HFF-Myc (cell line): ENCODE measurements at regions not wholly inside any gene's neighbourhood (a gene's known extent, or its start where the extent isn't known, plus 50 kb on each side); places are given as distances from the start of the nearest gene placed in this dataset.

Experiments used
- DNase-seq: peaks from one replicate; pipeline ENCODE4 v3.0.0-alpha.2; 2011; ENCODE audit warnings: low read depth; ENCODE audit errors: extremely low read depth
- H3K4me3 ChIP-seq: replicated peaks from 2 replicates; pipeline ENCODE4 v1.5.1; 2011; ENCODE audit warnings: low read depth, mild to moderate bottlenecking, control low read depth, low read length
- CTCF ChIP-seq: IDR thresholded peaks from 2 replicates; pipeline ENCODE4 v1.5.1; 2012; ENCODE audit warnings: mild to moderate bottlenecking, low read depth, low read length, control low read depth; ENCODE audit errors: missing control alignments

GRCh38 chr15:96068897-96069296, 261.6 kb upstream of the NR2F2 start:
- no peak for TF ChIP-seq CTCF
- H3K4me3 ChIP-seq: no peak overlapping the region
- DNase-seq: no peak

GRCh38 chr15:96070636-96071035, 259.9 kb upstream of the NR2F2 start:
- TF ChIP-seq CTCF: no peak
- no peak overlapping the region for H3K4me3 ChIP-seq
- DNase-seq: no peak

- no peak for DNase-seq
- no peak overlapping the region for H3K4me3 ChIP-seq
- TF ChIP-seq CTCF: no peak
Measured at GRCh38 chr15:96072821-96073220, 257.7 kb upstream of the NR2F2 start.

- no peak overlapping the region for H3K4me3 ChIP-seq
- DNase-seq: no peak
- TF ChIP-seq CTCF: no peak
Measured at GRCh38 chr15:96073908-96074307, 256.6 kb upstream of the NR2F2 start.

- no peak for TF ChIP-seq CTCF
- DNase-seq: no peak
- H3K4me3 ChIP-seq: no peak overlapping the region
Measured at GRCh38 chr15:96075895-96076294, 254.6 kb upstream of the NR2F2 start.

- H3K4me3 ChIP-seq: no peak overlapping the region
- TF ChIP-seq CTCF: no peak
- no peak for DNase-seq
Measured at GRCh38 chr15:96076350-96076749, 254.2 kb upstream of the NR2F2 start.

GRCh38 chr15:96079041-96079440, 251.5 kb upstream of the NR2F2 start:
- DNase-seq: no peak
- no peak for TF ChIP-seq CTCF
- no peak overlapping the region for H3K4me3 ChIP-seq
